CD4-positive, alpha-beta T cell treated with Interleukin-17A for 4 hours (primary cell): ENCODE measurements at regions not wholly inside any gene's neighbourhood (a gene's known extent, or its start where the extent isn't known, plus 50 kb on each side); places are given as distances from the start of the nearest gene placed in this dataset.

Source experiments
- DNase-seq: peaks from one replicate; pipeline ENCODE4 v3.0.0-alpha.2; 2020; ENCODE audit warnings: mixed read lengths

- DNase-seq: no peak
These were observed 471.5 kb downstream of the EPHA4 start for GRCh38 chr2:221100467-221101089.

- no peak for DNase-seq
These were observed 469.0 kb downstream of the EPHA4 start for GRCh38 chr2:221102896-221103688.

- no peak for DNase-seq
These were observed 468.2 kb downstream of the EPHA4 start for GRCh38 chr2:221103930-221104329.

GRCh38 chr2:221104361-221104811, 467.7 kb downstream of the EPHA4 start:
- DNase-seq: no peak

- DNase-seq: no peak
These were observed 465.9 kb downstream of the EPHA4 start for GRCh38 chr2:221106241-221106640.

- DNase-seq: no peak
These were observed 464.7 kb downstream of the EPHA4 start for GRCh38 chr2:221107424-221107823.

GRCh38 chr2:221109552-221109951, 462.6 kb downstream of the EPHA4 start:
- DNase-seq: no peak

- DNase-seq: no peak
These were observed 460.4 kb downstream of the EPHA4 start for GRCh38 chr2:221111739-221112138.

- DNase-seq: no peak
These were observed 459.4 kb downstream of the EPHA4 start for GRCh38 chr2:221112744-221113143.

GRCh38 chr2:221115944-221116343, 456.2 kb downstream of the EPHA4 start:
- no peak for DNase-seq

- DNase-seq: no peak
These were observed 451.5 kb downstream of the EPHA4 start for GRCh38 chr2:221120643-221121042.

- no peak for DNase-seq
These were observed 448.7 kb downstream of the EPHA4 start for GRCh38 chr2:221123396-221123795.

GRCh38 chr2:221124532-221125240, 447.4 kb downstream of the EPHA4 start:
- DNase-seq: no peak

GRCh38 chr2:221125691-221126090, 446.4 kb downstream of the EPHA4 start:
- DNase-seq: no peak

GRCh38 chr2:221129657-221130056, 442.4 kb downstream of the EPHA4 start:
- DNase-seq: no peak

GRCh38 chr2:221130431-221130830, 441.7 kb downstream of the EPHA4 start:
- no peak for DNase-seq

- DNase-seq: no peak
These were observed 438.2 kb downstream of the EPHA4 start for GRCh38 chr2:221133941-221134340.

- DNase-seq: no peak
These were observed 437.4 kb downstream of the EPHA4 start for GRCh38 chr2:221134718-221135117.

- DNase-seq: no peak
These were observed 436.4 kb downstream of the EPHA4 start for GRCh38 chr2:221135699-221136098.

GRCh38 chr2:221137385-221137784, 434.7 kb downstream of the EPHA4 start:
- no peak for DNase-seq

GRCh38 chr2:221142341-221142740, 429.8 kb downstream of the EPHA4 start:
- no peak for DNase-seq

GRCh38 chr2:221143231-221143630, 428.9 kb downstream of the EPHA4 start:
- DNase-seq: no peak

GRCh38 chr2:221144909-221145308, 427.2 kb downstream of the EPHA4 start:
- DNase-seq: no peak

GRCh38 chr2:221145396-221145795, 426.7 kb downstream of the EPHA4 start:
- no peak for DNase-seq
